HG03064 (cell line): ENCODE measurements at regions not wholly inside any gene's neighbourhood (a gene's known extent, or its start where the extent isn't known, plus 50 kb on each side); places are given as distances from the start of the nearest gene placed in this dataset.

Experiments used
- ATAC-seq: cut with Tn5 transposase; IDR thresholded peaks from one replicate; pipeline ENCODE4 v1.9.1; 2021; ENCODE audit warnings: low read depth; ENCODE audit not compliant: unreplicated experiment

DNA sequence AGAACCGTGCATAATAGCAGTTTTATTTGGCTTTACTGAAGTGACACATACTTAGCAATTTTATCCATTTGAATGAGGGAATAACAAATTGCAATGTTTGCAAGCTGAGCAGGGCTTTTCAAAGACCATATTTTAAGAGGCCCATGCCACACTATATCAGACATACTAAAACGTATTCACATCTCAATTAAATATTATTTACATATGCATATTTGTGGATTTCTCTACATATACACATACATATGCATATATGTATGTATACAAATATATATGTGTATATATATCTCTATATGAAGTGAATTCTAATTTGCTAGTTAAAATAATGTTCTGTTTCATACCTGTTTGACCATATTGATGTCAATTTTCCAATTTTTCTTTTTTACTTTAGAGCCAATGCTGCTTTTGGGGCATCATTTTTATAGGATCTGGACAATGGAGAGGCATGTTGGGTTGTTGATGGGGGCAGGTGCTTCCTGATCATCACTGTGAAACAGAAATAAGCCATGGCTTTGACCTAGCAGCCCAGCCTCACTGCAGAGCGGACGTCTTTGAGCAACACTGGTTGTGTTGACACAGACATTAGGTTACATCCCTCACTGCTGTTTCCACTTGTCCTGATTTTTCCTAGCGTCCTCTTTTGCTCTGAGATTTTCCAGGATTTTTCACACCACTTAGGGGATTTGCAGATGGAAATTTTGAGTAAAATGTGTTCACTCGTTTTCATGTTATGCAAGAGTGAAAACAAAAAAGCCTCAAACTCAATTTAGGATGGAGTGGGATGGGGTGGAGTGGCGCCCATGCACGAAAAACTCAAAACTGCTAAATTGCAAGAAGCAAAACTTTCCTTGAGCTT, 56.9 kb downstream of the RDH14 start:
- no peak for ATAC-seq

DNA sequence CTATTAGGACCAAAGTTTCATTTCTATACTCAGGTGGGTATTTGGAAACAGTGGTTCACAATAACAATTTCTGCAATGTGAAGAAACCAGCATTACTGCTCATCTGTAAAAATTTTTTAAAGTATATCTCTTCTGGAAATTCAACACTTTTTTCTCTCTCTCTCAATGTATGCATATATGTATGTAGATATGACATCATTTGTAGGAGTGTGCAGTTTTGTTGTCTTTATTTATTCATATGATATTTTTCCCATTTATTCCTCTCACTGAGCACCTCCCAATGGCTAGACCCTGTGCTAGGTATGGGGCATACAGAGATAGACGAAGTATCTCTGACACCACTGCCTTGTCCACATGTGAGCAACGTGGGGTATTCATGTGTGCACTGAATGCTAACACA, 58.3 kb downstream of the RDH14 start:
- no peak for ATAC-seq

DNA sequence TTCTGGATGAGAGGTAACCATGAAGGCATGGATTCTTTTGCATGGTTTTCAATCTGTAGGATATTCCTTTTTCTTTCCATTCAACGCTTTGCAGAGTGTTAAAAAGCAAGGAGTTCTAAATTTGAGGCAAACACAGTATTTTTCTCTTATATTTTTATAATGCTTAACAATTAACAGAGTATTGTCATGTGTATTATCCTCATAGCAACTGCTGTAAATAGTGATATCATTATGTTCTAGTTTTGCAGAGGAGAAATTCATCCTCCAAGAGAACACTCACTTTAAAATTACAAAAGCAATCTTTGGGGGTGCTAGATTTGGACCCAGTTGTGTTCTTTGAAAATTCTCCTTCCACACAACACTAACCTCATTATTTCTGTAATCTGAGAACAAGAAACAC, 58.7 kb downstream of the RDH14 start:
- ATAC-seq, result no peak

DNA sequence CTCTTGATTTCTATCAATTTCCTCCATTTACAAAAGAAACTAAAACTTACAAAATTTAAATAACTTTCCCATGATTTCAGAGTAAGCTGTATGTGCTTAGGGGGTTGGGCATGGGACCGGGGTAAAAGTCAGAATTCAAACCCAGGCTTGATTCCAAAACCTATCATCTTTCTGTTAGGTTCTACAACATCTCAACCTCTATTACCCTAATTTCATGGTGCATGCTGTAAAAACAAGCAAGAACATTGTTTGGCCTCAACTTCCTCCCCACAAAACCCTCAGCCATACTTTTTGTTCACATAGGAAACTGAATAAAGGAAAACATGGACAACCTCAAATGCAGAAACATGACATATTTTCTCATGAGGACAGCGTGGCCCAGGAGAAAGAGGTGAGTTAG, 59.3 kb downstream of the RDH14 start:
- no peak for ATAC-seq

DNA sequence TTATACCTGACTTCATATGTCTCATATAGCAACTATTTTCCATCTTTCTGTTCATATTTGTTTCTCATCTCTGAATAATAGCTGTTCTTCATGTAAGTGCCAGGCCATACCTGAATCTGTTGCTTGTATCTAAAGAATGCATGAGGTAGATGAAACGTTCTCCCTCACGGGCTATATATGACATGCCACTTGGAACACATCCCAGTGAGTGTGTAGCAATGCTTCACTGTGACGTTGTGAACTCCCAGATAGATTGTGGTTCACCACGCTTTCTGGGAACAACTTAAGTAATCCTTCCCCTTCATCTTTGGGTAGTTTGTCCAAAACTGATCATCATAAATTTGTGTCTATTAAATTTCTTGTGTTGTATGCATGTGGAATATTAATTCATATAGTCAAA, 60.1 kb downstream of the RDH14 start:
- ATAC-seq, result no peak

DNA sequence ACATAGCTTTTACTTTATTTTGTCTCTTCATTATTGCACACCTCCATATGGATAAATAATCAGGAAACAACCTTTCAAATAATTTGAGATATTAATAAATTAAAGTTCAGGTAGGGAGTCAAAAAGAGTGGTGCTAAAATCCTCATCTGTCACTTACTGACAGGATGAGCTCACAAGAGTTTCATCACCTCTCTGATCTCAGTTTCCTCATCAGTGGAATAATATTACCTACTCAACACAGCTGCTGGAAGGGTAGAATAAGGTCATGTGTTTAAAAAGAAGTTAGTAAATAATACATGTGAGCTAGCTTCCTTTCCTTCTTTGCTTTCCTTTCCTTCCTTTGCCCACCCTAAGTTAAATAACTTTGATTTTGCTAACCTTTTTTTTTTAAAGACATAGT, 61.9 kb downstream of the RDH14 start:
- no peak for ATAC-seq

DNA sequence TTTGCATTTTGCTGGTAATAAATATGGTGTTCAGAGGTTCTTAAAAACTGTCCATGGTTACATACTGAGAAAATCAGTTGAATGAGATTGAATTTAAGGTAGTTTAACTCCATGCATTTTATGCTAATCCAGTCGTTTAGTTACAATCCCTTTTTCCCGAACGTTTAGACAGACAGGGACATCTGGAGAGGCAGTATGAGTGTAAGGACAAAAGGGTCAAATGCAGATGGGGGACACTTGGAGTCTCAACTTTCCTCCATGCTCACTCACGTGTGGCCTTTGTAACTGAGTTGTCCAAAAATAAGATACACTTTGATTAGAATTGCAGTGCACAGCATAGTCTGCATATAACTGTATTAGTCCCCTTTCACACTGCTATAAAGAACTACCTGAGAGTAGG, 63.9 kb downstream of the RDH14 start:
- no peak for ATAC-seq

DNA sequence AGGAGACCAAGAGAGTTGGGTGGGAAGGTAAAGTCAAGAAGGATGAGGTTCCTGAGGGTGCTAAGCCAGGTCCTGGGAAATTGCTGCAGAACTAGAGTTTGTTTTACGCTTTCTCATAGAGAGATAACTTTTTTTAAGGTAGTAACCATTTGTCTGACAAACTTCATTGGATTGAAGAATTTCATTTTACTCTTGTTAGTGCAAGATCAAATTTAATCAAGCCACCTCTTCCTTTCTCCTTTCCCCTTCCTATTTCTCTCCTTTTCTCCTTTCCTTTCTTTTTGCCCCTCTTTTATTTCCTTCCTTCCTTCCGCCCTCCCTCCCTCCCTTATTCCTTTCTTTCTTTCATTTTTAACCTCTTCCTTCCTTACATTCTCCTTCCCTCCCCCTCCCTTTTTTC, 65.4 kb downstream of the RDH14 start:
- no peak for ATAC-seq

DNA sequence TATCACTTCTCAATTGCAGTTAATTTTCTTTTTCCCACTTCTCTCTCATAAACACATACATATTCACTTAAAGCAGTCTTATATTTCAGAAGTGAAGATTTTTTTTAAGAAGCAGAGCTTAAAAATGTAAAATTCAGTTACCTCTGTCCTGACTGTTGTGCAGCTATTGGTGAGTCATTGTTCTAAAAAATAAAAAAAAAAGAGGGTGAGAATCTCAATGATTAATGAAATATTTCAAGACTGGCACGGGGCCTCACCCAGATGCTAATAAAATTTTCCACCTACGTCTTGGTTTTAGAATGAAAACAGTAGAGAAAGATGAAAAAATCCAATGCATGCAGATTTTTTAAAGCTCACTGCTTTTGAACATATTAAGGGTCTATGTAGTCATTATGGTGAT, 67.7 kb downstream of the RDH14 start:
- ATAC-seq, result no peak

DNA sequence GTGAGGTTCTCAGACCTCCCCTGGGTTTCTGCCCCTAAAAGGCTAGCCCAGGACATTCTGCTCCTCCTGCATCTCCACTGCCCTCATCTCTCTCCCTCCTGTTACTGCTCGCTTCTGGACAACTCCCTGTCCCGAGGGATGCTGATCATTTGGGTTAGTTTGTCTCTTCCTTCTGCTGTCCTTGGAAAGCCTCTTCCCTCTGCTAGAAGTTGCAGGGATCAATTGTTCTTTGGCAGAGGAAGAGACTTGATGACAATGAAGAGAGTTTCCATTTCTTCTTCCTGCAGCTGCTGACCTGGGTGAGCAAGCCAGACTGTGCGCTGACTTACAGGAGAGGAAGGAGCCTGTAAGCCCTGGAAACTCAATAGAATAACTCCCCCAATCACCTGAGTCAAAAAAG, 68.9 kb downstream of the RDH14 start:
- no peak for ATAC-seq

DNA sequence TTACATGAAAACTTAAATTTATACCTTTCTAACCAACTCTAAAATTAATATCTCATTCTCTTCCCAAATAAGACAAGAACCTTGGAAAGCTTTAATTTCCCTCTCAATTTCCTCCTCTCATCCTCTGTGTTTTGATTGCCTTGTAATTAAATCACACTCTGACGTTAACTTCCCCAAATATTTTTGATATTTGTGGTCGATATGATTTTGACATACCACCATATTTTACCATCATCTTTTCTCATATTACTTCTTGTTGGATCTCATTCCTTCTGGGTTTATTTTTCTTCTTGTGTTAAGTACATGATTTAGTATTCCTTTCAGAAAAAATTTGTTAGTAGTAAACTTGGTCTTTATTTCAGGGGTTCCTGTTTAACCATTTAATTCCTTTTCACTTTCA, 69.6 kb downstream of the RDH14 start:
- ATAC-seq, result no peak

DNA sequence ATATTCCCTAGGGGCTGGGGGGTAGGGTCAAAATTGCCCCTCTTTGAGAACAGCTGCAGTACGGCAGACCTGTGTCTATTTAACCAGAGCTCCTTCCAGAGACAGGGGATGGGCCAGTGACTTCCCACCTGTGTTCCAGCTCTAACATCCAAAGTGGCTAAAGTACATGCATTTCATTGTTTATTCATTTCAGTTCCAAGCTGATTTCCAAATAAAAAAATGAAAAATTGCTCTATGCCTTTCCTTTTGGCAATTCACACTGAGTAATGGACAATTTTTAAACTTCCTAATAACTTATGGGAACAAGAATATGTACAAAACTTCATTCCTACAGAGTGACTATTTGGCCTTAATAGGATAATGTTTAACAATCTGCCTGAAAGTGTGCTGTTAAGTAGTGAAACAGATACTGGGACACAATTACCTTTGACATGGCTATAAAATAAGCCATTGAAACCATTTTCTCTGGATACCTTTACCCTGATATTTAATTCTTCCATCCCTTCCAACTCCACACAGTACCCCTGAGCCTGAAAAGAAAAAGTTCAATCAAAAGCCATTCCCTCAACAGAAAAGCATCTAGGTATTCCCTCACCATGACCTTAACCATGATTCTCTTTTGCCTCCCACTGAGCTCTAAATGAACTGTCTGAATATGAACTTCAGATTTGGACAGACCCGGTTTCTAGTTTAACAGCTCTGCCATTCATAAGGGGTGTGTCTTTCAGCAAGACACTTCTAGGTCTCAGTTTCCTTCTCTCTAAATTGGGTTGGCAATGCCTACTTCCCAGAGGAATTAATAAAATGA, 73.1 kb downstream of the RDH14 start:
- ATAC-seq, result no peak

DNA sequence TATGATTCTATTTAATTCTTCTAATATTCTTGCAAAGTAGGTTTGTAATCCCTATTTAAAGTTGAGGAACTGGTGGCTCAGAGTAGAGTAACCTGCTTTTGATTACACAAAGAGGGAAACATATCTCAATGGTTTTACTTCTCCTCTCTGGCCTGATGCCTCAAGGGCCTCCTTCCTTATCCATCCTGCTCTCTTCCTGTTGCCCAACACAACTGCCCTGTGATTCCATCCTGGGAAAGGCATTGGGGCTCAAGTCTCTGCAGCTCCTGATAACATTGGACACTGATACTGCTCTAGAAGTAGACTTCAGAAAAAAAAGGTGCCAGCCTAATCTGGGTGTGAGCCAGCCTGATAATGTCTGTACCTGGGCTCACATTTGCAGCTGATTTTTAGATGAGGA, 75.8 kb downstream of the RDH14 start:
- no peak for ATAC-seq

DNA sequence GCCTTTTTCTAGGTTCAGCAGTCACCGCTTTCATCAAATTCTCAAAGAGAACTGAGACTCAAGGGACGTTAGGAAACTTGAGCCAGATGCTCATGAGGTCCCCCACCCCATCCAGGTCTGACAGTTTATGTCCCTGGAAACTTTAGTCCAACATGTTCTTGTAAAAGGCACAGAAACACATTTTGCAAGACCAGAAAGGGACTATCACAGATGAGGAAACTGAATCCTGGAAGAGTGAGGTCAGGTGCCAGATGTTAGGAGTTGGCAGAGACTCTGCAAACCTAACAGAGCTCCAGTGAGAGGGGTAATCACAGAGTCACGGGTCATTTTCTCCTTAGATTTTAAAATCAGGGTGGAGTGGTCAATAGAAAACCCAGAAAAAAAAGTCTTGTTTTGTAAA, 76.6 kb downstream of the RDH14 start:
- ATAC-seq, result no peak

DNA sequence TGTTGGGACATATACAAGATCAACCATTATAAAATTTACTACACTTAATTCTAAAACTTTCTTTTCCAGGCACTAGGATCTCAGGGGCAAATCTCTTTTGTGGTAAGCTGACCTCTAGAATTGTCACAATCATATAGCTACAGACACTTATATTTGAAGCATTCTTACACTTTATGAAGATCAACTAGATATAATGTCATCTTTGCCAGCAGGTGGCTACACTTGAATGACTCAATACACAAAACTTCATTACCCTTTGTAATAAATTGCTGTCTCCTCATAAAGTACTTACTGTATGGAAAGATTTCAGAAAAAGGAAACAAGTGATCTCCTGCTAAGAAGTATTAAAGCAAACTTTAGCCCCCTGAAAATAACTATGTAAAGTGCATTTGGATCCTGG, 77.8 kb downstream of the RDH14 start:
- ATAC-seq, result no peak

DNA sequence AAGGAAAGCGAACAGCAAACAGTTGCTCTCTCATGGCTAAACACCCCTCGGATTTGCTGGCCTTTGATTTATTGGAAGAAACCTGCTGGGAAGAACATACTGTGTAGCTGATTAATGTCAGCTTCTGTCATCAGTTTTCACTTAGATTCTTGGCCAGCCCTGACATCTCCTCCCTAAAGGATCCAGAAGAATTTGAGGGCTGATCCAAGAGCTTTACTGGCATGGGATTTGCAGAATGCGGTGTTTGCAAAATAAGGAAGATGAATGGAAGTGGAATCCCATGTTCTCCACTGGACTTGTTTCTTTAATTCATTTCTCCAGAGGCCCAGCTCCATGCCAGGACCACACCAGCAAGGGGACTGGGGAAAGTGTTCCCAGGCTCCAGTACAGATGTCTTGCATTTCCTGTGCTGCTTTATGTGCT, 80.5 kb downstream of the RDH14 start:
- no peak for ATAC-seq

DNA sequence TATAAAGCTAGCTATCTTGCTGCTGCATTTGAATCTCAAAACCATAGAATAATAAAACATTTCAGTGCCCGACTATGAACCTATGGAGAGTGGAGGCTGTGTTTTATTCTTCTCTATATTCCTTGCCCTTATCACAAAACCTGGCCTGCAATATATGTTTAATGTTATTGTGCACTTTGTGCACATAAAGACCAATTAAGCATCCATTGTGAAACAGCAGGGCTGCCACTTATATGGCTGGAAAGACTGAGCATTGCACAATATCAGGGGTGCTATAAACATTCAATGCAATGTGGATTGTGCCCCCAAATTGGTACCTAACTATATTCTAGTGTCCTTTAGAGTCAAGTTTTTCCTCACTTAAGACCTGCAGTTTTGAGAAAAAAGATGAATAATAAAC, 83.2 kb downstream of the RDH14 start:
- no peak for ATAC-seq

DNA sequence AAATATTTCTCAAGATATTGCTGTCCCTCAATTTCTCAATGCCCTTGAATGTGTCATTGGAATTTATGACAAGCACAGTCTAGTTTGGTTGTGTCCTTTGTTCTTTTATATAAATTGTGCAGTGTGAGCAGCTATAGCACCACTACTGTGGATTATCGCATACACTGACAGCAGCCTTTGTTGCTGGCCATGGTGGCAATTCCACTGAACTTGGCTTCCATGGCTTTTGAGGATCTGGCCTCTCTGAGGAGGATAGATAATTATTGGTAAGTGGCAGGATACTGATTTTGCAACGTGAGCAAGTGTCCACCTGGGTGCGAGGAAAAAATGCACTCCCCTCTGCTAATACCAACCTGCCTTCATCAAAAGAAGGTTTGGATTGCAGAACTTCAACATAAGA, 84.0 kb downstream of the RDH14 start:
- ATAC-seq, result no peak

DNA sequence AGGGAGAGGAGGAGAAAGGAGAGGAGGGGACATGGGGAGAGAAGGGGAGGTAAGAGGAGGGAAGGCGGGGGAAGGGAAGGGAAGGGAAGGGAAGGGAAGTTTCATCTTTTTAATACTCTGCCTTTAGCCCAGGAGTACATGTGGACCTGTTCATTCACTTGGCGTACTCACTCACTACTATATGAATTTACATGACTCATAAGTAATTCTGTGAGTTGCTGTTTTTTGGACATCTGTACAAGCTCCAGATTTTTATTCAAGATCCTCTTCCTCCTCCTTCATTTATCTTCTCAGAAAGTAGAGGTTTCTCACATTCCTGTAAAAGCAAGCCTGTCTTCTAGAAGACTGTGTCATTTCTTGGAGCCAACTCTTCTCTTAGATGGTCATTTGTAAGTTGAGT, 84.6 kb downstream of the RDH14 start:
- ATAC-seq, result no peak

DNA sequence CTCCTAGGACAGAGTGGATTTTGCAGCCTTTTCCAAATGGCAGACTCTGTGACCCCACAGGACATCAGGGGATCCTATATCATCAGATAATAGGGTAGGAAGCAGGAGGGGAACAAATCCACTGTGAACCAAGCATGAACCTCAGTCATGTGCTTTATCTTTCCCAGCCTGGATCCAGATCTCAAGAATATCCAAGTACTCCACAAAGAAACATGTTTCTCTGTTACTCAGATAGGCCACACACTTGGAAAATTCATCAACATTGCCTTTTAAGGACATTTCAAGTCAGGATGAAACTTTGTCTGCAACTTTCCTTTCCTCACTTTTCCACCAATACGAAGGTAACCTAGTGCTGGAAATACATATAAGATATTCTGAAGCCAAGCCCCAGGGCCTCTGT, 85.8 kb downstream of the RDH14 start:
- no peak for ATAC-seq

DNA sequence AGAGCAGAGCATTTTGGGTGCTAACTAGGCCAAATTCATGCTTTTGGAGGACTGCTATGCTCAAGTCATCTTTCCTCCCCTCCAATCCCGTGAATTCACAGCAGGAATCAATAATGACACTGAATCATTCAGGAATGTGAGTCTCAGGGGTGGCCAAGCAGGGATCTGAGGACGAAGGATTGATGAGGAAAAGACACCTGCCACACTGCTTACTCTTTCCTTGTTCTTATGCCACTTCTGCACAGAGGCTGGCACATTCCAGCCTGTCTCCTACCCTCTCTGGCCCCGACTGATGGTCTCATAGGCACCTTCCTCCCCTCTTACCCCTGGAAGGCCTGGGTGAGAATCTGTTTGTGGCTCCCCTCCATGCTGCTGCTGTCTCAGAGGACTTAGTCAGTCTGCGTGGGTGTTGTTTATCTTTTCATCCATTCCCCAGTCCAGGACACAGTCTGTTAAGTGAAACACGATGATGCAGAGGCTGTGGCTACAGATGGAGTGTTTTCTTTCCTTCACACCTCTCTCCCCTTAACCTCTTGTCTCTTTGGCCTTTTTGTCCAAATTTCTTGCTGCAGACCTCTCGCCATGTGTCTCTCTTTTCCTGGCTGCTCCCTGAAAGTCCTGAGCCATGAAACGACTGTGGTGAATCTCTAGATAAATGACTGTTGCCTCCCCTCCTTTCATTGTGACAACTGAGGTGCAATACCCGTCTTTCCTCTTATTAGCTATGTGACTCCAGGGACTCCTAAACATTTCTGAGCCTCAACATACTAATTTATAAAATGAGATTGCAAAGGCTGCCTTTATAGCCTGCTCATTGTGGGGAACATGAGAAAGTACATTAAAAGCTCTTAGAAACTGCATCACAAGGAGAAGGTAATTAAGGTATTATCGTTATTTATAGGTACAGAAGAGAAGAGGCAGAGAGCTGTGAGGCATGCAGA, 86.9 kb downstream of the RDH14 start:
- no peak for ATAC-seq
